ENCODE measurements at regions not wholly inside any gene's neighbourhood (a gene's known extent, or its start where the extent isn't known, plus 50 kb on each side); places are given as distances from the start of the nearest gene placed in this dataset.
"Not testable (repeated sequence)": the region's sequence is repeated elsewhere in the genome, so short reads cannot be mapped to it uniquely, and the experiment has no call there.

GRCh38 chr6:96694429-96694828 lies 131.5 kb downstream of the FHL5 start:
- TF ChIP-seq SIRT6 (IDR thresholded peaks at IDR 0.05; ENCODE audit: low read length); TAF7 (optimal IDR thresholded peaks at IDR 0.05; ENCODE audit: borderline replicate concordance, low read depth, low read length); POLR2AphosphoS5 (IDR thresholded peaks at IDR 0.05; ENCODE audit: low read depth, low read length); CEBPB (IDR thresholded peaks at IDR 0.05; ENCODE audit: low read depth, low read length); NRF1 (IDR thresholded peaks at IDR 0.05; ENCODE audit: low read depth, low read length); USF2 (IDR thresholded peaks at IDR 0.05; ENCODE audit: low read length); EZH2 (IDR thresholded peaks at IDR 0.05; ENCODE audit: low read depth, low read length, severe bottlenecking); TAF1 (IDR thresholded peaks at IDR 0.05; ENCODE audit: low read depth, low read length); CHD2 (IDR thresholded peaks at IDR 0.05; ENCODE audit: low read length); CBX5 (IDR thresholded peaks at IDR 0.05; ENCODE audit: low read depth, low read length); EGR1 (IDR thresholded peaks at IDR 0.05; ENCODE audit: borderline replicate concordance, low read depth, low read length); POLR2A (IDR thresholded peaks at IDR 0.05; ENCODE audit: control extremely low read depth in 1 of 2, low read depth in 2 of 2, low read length in 2 of 2): not testable (repeated sequence)
- TF ChIP-seq, protein P1, sequence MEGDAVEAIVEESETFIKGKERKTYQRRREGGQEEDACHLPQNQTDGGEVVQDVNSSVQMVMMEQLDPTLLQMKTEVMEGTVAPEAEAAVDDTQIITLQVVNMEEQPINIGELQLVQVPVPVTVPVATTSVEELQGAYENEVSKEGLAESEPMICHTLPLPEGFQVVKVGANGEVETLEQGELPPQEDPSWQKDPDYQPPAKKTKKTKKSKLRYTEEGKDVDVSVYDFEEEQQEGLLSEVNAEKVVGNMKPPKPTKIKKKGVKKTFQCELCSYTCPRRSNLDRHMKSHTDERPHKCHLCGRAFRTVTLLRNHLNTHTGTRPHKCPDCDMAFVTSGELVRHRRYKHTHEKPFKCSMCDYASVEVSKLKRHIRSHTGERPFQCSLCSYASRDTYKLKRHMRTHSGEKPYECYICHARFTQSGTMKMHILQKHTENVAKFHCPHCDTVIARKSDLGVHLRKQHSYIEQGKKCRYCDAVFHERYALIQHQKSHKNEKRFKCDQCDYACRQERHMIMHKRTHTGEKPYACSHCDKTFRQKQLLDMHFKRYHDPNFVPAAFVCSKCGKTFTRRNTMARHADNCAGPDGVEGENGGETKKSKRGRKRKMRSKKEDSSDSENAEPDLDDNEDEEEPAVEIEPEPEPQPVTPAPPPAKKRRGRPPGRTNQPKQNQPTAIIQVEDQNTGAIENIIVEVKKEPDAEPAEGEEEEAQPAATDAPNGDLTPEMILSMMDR (IDR thresholded peaks at IDR 0.05; ENCODE audit: control extremely low read depth in 1 of 3, insufficient read depth in 1 of 3, low read depth in 1 of 3, low read length in 3 of 3) = not testable (repeated sequence)
